ENCODE measurements at regions not wholly inside any gene's neighbourhood (a gene's known extent, or its start where the extent isn't known, plus 50 kb on each side); places are given as distances from the start of the nearest gene placed in this dataset.

- TF ChIP-seq YY1 (IDR thresholded peaks at IDR 0.05; ENCODE audit: insufficient read depth, insufficient read length) (no peak), ZNF274 (IDR thresholded peaks at IDR 0.05; ENCODE audit: low read depth, low read length) (no peak), SUZ12 (IDR thresholded peaks at IDR 0.05; ENCODE audit: extremely low read depth, insufficient read depth, insufficient read length) (no peak)
These were observed 431.9 kb upstream of the GJE1 start for GRCh38 chr6:141700819-141701218.
